NOMO-1 treated with dmso at 0.1 percent for 144 hours (cell line): ENCODE measurements at regions not wholly inside any gene's neighbourhood (a gene's known extent, or its start where the extent isn't known, plus 50 kb on each side); places are given as distances from the start of the nearest gene placed in this dataset.
"Not testable (repeated sequence)": the region's sequence is repeated elsewhere in the genome, so short reads cannot be mapped to it uniquely, and the experiment has no call there.

Source experiments
- DNase-seq: peaks from one replicate; lab custom pipeline; 2025; ENCODE audit not compliant: unreplicated experiment; lab: John Stamatoyannopoulos, UW

DNA sequence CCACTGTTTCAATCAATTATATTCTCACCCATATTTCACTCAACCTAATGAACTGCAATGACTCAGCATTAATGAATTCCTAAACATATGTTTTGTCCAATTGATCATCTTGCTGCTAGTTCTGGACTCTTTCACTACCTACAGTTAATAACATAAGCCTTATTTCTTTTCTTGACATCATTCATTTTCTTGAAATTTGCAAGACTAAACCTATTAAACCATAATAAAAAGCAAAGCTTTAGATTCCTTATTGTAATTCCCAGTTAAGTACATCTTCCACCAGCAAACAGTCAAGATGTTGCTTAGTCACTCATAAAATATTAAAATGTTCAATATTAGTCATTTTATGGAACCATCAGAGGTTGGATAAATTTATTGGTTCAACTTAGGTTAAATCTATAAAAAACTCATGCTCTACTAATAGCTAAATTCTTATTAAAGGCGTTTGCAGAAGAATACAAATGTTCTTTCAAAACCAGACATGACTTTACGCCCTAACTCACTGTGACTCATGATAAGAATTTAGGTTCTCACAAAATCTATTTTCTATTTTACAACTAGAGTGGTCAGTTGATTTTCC is 599.4 kb downstream of the RNF144A start:
- DNase-seq, result no peak

- DNase-seq, result no peak
Measured at GRCh38 chr2:7517088-7517487, 599.9 kb downstream of the RNF144A start.

GRCh38 chr2:7517851-7518250 is 600.6 kb downstream of the RNF144A start:
- no peak for DNase-seq

- DNase-seq, result no peak
Measured at GRCh38 chr2:7523481-7524120, 606.4 kb downstream of the RNF144A start.

DNA sequence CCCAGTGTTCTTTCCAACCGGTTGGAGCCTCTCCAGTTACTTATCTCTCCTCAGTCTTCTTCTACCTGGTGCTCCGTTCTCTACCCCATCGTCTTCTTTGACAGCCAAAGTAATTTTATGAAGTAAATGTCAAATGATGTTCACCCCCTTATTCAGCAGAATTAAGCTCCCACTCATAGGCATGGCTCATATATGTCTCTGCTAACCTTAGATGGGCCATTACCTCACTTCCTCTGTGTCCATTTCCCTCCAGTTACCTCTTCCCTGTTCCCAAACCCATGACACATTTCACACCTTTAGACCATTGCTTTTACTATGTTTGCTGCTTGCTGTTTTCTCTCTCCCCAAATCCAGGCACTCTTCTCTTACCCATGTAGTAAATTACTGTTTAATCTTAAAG is 607.0 kb downstream of the RNF144A start:
- DNase-seq, result no peak

- DNase-seq, result no peak
Measured at GRCh38 chr2:7525746-7526145, 608.5 kb downstream of the RNF144A start.

DNA sequence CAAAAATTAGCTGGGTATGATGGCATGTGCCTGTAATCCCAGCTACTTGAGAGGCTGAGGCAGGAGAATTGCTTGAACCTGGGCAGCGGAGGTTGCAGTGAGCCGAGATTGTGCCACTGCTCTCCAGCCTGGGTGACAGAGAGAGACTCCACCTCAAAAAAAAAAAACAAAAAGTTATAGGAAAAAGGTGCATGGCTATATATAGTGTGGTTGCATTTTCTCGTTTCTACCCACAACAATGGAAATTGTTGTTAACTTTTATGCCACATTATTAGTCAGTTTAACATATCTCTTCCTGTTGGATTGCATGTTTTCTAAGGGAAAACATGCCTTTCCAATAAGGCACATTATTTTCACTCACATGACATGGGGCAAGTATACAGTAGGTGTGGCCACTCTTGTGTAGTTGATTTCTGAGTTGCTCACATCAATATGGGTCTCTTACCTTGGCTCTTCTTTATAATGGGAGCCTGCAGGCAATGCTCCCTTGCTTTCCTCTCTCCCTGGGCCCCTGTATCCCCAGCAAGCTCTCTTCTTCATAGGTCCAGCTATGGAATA is 610.0 kb downstream of the RNF144A start:
- DNase-seq, result no peak

DNA sequence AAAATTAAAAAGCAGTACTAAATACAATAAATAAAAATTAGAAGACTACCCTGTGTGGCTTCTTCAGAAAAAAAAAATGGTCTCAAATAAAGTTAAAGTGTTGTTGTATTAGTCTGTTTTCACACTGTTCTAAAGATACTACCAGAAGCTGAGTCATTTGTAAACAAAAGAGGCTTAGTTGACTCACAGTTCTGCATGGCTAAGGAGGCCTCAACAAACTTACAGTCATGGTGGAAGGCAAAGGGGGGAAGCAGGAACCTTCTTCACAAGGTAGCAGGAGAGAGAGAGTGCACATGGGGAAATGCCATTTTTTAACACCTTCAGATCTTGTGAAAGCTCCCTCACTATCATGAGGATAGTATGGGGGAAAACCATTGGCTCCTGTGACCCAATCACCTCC is 612.8 kb downstream of the RNF144A start:
- no peak for DNase-seq

DNA sequence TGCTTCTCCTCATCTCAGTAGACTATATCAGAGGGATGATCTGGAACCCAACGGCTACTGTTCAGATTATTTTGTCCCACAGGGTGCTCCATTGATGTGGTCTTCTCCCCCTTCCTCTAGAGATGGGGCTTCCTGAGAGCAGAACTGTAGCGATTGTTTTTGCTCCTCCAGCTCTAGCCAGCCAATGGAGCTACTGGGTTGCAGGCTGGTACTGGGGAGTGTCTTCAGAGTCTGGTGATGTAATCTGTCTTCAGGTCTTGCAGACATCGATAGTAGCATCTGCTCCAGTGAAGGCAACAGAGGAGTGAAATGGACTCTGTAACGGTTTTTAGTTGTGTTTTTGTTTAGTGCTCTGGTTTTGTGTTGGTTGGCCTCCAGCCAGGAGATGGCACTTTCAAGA is 621.9 kb downstream of the RNF144A start:
- no peak for DNase-seq

DNA sequence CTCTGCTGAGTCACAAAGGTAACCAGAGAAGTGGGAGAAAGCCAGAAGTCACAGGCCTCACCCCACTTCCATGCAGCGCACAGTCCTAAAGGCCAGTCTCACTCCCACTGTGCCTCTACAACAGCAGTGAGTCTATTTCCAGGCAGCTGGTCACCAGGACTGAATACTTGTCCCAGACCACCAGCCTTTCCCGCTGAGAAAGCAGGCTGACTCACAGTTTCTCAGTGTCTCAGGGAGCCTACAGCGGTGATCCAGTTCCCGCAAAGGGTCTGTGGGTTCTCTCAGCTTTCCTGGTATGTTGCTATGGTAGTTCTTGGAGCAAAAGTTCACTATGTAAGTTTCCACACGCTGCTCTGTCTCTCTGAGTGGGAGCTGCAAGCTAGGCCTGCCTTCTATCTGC is 622.5 kb downstream of the RNF144A start:
- no peak for DNase-seq

DNA sequence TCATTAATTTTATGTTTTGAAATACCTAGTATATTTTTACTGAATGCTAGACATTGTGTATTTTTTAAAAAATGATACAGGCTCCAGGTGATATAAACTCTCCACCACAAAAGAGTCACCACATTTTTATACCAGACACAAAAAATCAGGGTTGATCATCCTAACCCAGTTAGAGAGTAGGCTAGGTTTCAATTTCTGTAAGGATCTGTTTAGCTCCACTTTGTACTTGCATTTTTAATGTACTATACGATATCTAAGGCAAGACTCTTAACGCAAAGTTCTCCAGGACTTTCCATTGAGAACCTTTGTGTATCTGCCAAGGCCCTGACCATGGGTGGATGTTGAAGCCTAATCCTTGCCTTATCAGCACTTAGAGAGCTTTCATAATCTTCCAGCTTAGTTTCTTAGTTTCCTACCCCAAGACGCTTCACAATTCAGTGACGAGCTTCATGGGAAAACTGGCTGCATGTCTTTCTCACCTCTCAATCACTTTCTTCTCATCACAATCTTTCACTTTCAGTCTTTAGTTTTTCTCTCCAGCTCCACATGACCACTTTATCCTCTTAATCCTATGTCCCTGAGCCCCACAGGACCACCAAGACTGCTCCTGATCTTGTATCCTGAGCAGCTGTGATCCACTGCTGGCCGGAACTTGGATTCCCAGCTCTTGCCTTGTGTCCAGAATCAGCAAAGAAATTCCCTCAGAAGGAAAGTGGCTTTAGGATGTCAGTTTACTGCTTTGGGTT is 635.8 kb downstream of the RNF144A start:
- DNase-seq, result no peak

DNA sequence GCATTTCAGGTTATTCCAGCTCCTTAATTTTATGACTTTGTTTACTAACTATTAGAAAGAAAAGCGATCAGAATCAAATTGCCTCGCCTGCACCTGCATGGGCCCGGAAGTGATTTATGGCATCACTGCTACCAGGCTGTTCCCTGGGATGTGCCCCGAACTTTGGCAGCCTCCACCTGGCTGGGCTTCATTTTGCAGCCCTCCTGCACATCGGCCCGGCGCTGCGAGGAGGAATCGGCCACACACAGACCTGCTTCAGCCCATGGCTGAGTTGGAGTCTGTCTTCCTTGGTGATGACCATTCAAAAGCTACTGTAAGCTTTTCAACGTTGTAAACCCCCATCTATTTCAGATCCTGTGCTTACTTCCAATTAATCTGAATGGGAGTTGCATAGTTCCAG is 638.0 kb downstream of the RNF144A start:
- DNase-seq, result no peak

- DNase-seq, result no peak
Measured at GRCh38 chr2:7557376-7557775, 640.2 kb downstream of the RNF144A start.

DNA sequence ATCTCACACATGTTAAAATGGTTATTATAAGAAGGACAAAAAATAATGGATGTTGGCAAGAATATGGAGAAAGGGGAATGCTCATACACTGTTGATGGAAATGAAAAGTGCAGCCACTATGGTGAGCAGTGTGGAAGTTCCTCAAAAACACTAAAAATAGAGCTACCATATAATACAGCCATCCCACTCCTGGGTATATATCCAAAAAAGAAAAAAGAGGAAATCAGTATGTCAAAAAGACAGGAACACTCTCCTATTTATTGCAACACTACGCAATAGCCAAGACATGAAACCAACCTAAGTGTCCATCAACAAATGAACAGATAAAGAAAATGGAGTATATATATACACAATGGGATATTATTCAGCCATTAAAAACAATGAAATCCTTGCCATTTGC is 642.6 kb downstream of the RNF144A start:
- DNase-seq, result no peak

- peak; percentile 55 for DNase-seq
Measured at GRCh38 chr2:7566382-7566881, 649.2 kb downstream of the RNF144A start.

- DNase-seq, result not testable (repeated sequence)
Measured at GRCh38 chr2:7567116-7567515, 649.9 kb downstream of the RNF144A start.

DNA sequence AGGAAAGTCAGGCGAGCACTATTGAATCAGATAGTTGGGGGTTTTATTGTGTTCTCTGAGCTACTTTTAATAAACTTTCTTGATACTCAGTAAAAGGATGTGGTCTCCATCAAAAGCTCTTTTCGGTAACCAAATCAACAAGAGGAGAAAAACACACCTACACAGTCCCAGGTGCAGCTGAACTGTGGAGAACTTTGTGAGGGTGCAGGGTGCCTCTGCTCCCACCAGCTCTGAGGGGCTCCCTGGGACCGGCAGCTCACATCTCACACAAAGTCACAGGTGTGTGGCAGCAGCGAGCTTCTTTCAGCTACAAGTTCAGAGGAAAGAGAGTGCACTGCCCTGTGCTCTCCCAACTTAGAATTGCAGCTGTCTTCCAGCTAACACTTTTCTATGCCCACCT is 650.4 kb downstream of the RNF144A start:
- no peak for DNase-seq

DNA sequence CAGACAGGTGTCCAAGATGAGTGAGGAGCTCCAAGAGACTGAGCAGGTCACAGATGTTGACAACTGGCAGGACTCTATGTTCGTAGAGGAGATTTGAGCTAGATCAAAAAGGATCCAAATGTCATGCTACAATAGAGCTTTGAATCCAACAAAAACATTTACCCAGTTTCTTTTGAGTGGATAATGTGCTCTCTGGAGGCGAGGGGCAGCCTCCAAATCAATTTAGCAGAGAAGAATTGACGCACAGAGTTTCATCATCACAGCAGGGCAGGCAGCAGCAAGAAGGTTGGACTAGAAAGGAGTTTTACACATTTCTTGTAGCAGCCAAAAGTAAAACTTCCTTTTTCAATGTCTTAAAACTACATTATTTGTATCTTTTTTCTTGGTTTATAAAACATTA is 653.0 kb downstream of the RNF144A start:
- no peak for DNase-seq

DNA sequence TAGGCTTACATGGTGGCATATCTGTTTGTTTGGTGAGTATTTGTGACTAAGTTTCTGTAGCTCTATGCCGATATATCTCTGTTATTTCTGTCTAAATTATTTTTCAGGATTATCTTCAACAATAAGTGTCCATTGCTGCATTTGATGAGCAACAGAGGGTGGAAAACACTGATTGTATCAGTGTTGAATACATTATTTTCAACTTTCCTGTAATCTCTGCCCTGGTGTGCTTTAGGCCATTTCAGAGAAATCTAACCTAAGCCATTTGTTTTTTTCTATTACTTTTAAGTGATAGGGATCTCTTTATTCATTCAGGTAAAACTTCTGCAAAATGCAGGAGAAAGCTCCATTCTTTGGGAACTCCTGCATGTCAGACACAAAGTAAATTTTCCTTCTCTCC is 654.5 kb downstream of the RNF144A start:
- no peak for DNase-seq

GRCh38 chr2:7572450-7572849 is 655.2 kb downstream of the RNF144A start:
- DNase-seq, result no peak

DNA sequence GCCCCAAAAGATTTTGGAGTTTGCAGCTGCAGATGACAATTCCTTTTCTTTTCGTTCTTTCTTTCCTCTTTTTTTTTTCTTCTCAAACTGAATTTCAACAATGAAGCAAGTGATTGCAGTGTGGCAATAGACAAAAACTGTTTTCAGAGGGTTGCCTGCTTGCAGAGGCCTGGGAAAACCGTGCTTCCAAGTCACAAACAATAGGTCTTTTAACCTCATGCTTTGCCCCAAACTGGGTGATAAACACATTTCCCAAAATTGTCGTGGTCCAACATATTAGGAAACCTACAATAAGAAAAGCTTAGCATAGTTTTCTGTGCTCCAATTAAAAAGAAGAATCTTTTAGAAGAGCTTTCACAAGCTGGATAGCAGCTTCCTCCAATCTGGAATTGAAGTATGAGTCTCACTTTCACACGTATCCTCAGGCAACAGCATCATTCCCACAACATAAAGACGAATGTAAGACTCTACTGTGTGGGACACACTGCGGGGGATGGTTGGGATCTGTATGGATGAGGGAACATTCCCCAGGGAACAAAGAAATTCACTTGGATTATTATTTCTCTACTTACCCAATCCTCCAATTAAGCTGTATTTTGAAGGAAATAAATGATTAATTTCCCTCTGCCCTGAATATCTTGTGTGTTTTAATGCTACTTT is 656.1 kb downstream of the RNF144A start:
- DNase-seq, result no peak
